Fibroblast of skin of right quadriceps (primary cell): ENCODE measurements at regions not wholly inside any gene's neighbourhood (a gene's known extent, or its start where the extent isn't known, plus 50 kb on each side); places are given as distances from the start of the nearest gene placed in this dataset.
"Not testable (repeated sequence)": the region's sequence is repeated elsewhere in the genome, so short reads cannot be mapped to it uniquely, and the experiment has no call there.

Experiments used
- DNase-seq: peaks from one replicate; pipeline ENCODE4 v3.0.0-alpha.2; 2013

DNA sequence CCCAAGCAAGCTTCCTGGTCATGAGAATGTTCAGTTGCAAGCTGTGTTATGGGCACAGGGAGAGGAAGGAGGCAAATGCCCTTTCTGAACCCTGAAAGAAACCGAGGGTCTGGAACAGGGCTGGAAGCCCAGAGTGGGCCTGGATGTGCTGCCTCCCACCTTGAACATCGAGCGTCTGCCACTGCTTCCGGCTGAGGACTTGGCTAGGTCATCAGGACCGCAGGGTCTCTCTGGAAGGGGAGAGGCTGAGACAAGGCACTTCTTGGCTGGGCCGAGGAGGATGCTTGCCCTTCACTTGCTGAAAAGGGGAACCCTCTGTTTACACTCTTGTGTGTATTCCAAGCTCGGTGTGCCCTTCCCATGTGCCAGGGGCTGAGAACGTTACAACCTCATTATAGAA lies 168.0 kb upstream of the C1orf174 start:
- DNase-seq: no peak

DNA sequence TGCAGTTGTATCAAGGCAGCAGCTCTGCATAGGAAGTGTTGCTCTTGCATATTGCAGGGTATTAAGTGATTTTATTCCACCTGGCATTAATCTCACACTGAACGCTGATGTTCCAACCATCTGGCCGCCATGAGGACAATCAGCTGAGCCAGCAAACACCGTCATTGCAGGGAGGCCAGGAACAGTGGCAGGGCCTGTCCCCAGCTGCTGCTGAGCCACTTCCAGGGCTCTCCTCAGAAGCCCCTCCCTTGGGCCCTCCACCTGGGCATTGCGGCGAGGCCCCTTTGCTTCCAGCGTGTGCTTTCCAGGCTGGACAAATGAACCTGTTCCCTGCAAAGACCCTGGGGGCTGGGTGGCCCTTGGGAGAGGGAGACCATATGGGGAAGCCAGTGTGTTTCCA lies 171.6 kb upstream of the C1orf174 start:
- DNase-seq: no peak

DNA sequence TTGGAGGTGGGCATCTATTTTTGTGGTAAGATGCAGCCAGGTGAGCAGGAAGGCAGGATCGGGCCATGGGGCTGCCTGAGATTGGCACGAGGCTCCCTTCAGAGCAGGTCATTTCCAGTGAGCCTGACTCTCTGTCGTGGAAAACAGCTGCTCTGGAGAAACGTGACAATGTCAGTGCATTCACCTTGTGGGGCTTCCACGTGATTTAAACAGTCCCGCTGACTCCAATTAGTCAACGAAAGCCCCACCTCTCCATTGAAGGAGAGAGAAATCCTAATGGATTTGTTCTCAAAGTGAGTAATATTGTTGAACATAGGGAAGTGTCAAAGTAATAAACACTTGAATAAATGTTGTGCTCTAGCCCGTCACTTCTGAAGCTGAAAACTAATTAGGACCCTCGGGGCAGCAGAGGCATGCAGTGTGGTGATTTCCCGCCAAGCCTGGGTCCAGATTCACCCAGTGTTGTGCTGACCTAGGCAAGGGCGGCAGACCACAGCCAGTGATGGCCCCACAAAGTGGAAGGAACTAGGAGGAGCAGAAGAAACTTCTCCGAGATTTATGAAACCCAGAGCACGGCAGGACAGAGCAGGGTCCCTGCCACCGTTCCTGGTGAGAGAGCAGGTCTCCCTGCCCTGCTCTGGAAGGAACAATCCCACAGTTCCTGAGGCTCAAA lies 172.5 kb upstream of the C1orf174 start:
- DNase-seq: no peak

DNA sequence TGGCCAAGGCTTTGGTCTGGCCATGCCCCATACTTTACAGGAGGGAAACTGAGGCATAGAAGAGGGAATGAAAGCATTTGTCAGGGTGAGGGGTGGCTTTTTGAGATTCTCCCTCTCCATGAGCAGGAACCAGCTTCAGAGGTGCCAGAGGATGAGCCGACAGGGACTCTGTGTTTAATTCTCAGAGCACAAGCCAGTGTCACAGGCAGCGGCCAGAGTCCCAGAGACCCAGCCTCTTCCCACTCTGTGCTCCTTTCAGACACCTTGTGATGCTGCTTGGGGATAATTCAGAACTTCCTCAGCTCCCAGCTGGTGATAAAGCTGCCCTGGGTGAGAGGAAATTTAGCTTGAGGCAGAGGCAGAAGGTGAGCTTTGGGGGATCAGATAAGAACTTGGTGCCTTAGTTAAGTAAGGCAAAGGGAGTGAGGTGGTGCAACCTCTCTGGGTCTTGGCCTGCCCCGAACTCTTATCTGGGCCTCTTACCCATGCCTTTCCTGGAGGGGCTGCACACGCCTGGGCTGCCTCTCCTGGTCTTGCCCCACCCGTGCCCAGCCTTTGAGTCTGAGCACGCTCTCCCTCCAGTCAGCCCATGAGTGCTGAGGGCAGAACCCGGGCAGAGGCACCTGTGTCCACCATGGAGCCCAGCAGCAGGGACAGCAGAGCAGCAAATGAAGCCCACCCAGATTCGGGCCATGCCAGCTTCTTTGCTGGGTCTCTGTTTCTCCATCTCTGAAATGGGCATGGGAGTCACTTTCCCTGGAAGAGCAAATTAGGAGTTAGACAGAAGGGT lies 175.6 kb upstream of the C1orf174 start:
- no peak for DNase-seq

DNA sequence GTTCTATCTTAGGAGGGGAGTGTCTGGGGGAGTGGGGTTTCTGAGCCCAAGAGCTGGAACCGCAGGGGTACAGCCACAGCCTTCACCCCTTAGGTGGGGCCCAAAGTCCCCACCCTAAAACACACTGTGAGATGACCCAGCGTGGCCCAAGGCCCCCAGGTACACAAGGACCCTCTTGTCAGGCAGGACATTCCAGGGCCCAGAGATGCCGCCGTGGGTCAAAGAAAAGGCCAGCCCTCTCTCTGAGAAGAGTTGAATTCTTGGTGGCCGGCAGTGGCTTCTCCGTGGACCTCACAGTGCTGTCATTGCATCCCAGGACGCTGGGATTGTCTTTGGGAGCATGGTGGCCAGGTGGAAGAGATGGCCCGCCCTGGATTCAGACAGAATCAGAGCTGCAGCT lies 176.3 kb upstream of the C1orf174 start:
- DNase-seq: no peak

DNA sequence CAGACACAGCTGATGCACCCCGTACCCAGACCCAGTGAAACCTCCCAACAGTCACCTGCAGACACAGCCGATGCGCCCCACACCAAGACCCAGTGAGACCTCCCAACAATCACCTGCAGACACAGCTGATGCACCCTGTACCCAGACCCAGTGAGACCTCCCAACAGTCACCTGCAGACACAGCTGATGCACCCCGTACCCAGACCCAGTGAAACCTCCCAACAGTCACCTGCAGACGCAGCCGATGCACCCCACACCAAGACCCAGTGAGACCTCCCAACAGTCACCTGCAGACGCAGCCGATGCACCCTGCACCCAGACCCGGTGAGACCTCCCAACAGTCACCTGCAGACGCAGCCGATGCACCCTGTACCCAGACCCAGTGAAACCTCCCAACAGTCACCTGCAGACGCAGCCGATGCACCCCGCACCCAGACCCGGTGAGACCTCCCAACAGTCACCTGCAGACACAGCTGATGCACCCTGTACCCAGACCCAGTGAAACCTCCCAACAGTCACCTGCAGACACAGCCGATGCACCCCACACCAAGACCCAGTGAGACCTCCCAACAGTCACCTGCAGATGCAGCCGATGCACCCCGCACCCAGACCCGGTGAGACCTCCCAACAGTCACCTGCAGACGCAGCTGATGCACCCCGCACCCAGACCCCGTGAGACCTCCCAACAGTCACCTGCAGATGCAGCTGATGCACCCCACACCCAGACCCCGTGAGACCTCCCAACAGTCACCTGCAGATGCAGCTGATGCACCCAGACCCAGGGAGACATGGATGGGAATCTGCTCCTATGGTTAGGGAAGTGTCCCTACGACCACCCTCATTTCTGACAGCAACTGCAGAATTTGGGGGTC lies 178.3 kb upstream of the C1orf174 start:
- not testable (repeated sequence) for DNase-seq

DNA sequence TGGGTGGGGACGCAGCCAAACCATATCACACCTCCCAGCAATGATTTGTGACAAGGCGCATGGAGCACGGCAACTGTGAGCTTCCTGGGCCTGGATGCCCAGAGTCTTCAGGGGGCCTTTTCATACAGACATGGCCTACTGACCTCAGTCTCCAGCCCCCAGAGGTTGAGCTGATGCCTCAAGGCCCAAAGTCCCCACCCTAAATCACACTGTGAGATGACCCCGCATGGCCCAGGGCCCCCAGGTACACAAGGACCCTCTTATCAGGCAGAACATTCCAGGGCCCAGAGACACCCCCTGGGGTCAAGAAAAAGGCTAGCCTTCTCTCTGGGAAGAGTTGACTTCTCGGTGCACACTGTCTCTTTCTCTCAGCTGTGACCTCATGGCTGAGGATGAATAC lies 179.7 kb upstream of the C1orf174 start:
- no peak for DNase-seq

DNA sequence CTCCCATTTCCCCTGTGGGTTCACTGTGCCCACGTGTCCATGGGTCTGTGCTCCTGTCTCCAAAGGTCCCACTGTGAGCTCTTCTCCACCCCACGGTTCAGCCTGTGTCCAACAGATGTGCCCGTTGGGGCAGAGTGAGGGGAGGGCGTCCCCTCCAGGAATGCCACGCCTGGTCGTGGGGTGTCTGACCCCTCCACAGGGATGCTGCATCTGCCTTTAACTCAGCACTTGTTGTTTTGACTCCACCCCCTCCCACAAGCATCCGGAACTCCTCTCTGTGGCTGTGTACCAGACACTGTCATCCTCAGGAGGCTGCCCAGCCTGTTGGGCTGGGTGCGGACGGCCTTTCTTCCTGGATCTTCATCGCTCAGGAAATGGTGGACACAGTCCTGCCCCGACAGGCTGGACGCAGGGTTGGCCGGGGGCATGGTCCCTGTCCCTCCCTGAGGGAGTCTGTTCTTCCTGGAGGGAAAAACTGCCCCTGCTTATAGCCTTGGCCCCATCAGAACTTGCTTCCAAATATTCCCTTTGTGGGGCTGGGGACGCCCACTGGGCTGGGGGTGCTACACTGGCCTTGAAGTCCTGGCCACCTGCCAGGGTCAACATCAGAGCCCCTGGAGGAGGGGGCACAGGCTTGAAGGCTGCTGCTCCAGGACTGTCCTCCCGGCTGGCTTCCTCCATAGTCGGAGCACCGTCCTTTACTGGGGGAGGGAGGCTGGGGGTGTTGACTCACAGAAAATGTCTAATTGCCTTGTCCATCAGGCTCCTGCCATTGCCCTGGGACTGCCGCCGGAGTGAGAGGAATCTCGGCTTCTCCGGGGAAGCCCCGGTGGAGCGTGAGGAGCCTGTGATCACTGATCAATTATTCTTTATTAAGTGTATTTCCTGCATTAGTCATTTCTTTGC lies 182.0 kb upstream of the C1orf174 start:
- DNase-seq: no peak

DNA sequence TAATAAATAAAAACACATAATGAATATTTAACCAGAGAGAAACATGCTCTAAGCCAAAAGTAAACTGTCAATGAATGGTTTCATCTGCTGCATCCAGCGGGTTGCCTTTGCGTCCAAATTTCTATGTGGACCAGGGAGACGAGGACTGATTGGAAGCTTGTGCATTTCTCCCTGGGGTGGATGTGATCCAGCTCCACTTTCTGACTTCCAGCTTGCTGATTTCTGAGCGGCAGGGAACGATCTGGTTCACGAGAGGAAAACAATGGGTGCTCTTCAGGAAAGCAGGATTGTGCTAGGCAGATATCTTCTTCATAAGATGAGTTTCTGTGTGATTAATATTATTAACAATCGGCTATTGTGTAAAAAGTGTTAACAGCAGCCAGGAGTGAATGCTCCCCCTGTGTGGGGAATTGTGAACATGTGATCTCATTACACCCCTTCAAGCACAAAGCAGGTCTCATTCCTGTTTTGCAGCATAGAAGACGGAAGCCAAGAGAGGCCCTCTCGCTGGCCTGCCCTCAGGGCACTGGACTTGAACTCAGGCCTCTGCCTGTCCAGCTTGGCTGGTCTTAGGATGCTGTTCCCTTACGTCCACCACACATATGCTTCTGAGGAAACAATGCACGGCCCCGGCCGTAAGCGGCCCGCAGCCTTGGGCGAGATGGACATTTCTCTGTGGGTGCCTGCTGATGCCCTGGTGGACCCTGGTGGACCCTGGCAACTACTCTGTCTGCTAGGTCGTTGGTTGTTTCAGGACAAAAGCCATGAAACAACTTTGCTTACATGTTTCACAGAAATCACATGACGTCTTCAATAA lies 183.4 kb upstream of the C1orf174 start:
- no peak for DNase-seq

DNA sequence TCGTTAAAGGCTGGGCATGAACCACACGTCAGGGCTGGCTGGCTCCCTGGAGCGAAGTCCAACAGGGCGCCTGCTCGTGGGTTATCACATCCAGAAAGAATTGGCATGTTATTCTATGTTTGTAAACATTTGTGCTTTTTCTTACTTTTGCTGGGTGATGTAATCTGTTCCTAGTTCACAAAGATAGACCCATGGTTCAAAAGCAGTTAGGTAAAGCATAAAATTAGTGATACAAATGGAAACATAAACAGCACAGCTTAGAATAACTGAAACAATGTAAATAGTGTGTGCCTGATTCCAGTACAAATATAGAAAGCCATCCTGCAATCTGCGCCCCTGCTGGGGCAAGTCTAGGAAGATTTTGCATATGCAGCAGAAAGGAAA lies 184.0 kb upstream of the C1orf174 start:
- DNase-seq: no peak

DNA sequence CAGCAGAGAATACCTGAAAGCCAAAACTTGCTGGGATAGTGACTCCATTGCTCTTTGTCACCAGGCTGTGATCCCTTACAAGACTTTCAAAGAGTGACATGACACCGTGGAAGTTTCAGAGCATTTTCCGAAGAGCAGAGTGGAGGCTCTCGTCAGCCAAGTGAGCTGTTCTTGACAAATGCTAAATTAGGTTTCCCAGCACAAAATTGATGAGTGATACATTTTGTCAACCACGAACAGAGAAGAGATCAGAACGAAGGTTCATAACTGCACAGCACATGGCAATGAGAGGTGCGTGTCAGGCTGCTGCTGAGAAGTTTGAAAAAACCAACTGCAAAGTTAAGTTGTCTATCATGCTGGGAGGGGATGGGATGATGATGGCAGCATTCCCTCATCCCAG lies 184.4 kb upstream of the C1orf174 start:
- no peak for DNase-seq

DNA sequence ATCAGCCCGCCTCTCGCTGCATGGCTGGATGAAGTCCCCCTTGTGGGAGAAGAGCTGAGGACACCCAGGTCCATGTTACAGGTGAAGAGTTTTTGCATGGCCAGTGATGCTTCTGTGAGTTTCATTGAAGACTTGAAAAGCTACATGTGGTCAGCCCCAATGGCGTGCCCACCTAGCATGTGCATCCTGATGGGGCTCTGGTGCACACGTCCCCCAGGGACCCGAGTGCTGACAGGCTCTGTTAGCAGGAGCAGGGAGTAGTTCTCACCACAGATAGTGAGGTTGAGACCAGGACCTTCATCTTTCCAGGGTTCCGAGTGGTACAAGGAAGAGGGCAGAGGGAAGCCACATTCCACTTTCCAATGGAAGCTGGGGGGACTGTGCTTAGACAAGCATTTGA lies 184.8 kb upstream of the C1orf174 start:
- DNase-seq: no peak

DNA sequence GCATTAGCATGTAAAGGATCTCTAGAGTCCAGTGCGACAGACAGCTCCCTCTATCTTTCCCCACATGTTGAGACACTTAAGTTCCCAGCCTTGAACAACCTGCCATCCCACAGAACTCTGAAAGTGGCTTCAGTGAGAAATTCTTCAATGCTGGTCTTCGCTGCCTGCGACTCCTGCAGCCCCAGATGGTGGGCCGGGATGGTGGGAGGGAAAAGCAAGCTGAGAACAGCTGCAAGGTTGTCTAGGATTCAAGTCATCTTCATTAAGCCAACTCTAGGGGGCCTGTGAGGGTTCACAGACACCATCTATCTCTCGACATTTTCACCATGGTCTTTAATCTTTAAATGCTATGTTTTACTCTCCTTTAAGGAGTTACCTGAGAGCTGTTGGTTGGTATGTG lies 185.5 kb upstream of the C1orf174 start:
- no peak for DNase-seq

DNA sequence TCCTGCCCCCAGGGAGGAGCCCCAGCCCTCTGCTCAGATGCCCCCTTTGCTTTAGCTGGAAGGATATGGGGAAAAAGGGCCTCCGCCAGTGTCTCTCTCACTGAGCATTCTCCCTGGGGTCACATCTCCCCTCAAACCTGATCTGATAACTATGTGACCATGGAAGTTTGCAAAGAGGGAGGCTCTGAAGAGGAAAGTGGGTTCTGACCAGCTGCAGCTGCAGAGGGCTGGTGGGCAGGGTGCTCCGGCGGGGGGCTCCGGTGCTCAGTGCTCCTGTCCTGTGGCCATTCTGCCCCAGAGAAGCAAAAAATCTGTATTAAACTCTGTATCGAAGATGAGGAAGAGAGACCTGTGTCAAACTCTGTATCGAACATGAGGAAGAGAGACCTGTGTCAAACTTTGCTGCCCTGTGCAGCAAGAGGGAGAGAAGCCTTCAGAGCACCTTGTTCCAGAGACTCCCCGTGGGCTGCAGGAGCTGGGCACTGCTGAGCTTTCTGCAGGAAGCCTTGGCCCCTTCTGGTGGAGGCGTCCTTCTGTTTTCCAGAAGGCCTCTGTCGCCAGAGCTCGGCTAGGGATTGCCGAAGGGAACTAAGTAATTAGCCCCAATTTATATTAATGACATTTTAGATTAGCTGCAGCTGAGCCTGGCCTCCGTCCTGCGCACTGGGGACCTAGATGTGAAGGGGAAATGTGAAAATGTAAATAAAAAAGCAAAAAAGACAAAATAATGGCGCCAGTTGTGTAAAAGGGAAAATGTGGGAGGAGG lies 186.2 kb upstream of the C1orf174 start:
- no peak for DNase-seq

DNA sequence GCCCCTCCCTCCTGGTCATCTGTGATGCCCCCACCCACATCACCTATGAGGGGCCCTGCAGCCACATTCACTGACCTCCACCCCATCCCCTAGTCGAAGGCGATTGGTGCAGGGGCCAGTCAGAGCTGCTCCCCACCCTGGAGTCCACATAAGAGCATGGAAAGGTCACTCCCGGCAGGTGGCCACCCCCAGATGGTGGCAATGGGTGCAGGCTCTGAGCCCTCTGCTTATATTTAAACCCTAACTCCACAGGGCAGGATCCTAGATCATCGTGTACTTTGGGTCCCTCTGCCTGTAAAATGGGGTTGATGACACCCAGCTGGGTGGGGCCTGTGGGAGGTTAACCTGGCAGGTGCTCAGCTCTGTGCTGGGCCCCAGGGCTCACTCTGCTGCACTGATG lies 186.8 kb upstream of the C1orf174 start:
- no peak for DNase-seq

DNA sequence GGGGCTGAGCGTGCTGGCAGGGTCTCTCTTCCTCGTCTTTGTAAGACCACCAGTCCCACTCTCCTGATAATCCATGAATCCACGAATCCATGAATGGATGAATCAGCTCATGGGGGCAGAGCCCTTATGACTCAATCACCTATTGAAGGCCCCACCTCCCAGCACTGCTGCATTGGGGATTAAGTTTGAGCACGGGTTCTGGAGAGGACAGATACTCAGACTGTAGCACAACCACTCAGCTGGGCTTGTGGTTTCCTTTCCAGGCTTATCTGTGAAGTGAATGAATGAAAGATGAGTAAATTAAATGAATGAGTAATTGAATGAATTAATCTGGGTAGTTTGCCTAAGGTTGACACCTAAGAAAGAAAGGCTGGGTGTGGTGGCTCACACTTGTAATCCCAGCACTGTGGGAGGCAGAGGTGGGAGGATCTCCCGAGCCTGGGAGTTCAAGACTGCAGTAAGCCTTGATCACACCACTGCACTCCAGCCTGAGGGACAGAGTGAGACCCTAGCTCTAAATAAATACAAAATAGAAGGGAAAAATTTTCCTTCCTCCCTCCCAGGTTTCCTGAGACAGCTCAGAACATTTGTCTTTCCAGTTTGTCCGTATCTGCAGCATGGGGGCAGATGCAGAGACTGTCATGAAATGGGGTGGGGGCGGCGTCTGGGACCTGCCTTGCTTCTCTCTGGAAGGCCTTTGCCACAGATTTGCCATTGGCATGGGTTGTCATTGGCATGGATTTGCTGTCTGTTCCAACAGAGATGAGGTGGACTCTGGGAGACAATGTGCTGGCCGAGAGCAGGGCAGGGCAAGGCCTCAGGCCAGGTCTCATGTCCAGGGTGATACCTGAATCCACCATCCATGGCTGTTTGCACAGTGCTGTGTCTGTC lies 187.7 kb upstream of the C1orf174 start:
- DNase-seq: no peak

DNA sequence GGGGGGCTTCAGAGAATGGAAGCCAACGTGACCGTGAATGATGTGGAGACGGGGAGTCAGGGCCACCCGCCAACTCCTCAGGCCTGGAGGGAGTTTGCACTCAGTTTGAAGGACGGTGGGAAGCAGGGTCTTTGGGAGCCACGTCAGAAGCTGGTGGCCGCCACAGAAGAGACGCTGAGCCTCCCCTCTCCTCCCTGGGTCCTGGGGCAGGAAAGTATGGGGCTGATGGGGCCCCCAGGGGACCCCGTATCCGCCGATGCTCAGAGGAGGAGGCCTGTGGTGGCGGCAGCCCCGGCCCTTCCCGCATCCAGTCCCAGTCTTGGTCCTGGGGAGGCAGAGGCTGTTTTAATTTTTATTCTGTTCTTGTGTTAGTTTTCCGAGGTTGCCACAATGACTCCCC lies 188.6 kb upstream of the C1orf174 start:
- DNase-seq: no peak

DNA sequence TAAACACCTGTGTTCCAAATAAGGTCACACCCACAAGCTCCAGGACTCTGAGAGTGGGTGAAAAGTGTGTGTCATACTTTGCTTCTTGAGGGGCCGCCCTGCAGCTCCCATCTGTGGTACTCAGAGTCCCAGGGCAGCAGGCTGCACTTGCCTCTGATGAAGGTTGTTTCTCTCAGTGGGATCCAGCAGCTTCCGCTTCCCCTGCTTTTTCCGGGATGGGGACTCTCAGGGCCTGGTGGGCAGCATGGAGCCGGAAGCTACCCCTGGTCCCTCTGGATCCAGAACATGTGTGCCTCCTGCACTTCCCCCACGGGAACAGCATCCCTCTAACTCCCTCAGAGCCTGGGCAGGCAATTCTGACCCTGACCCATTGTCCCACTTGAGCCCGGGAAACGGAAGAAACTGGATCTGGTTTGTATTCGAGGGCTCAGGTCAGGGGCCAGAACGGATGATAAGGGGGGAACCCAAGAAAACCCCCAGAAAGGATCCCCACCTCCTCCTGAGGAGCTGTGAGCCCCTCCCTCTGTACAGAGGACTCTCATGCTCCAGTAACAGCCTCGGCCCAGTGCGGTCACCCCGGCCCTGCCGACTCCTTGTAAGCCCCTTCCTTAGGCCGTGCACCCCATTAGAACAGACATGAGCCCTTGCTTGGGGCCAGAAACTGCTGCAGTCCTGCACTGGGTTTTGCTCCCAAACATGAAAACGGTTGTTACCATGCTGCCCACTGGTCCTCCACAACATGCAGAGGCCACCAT lies 189.5 kb upstream of the C1orf174 start:
- DNase-seq: no peak

DNA sequence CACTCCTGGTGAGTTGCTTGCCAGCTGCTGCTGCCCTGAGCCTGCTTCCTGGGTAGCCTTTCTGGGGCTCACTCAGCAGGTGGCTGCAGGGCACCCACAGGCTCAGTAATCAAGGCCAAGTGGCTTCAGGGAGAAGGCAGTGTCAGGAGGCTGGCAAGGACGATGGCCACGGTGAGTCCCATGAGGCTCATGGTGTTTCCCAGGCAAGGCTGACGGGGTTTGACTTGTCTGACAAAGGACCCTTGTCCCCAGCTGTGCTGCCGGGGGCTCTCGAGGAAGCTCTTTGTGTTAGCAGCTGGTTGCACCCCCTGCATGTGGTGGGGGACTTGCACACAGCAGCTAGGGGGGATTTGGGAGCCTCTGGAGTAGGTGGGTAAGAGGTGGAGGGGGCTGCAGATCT lies 190.5 kb upstream of the C1orf174 start:
- no peak for DNase-seq
